Activated T-cell treated with anti-CD3 and anti-CD28 coated beads, Interleukin-2, amount 50 U/mL, for 4 hours (primary cell): ENCODE measurements at regions not wholly inside any gene's neighbourhood (a gene's known extent, or its start where the extent isn't known, plus 50 kb on each side); places are given as distances from the start of the nearest gene placed in this dataset.

ENCODE experiments used
- ATAC-seq, 2 donors: fragments of 200-7000 bp; cut with Tn5 transposase; one replicate each; pipeline ENCODE4 v1.10.0; 2021
- DNase-seq: peaks from one replicate; pipeline ENCODE4 v3.0.0-alpha.2; 2020
- H3K27me3 Mint-ChIP-seq: one replicate; pipeline ENCODE4 v1.8.0; 2021; ENCODE audit warnings: low read depth, mixed read lengths
- H3K36me3 Mint-ChIP-seq: one replicate; pipeline ENCODE4 v1.8.0; 2022; ENCODE audit warnings: mixed read lengths; ENCODE audit not compliant: insufficient read depth
- H3K4me1 Mint-ChIP-seq: one replicate; pipeline ENCODE4 v1.8.0; 2021; ENCODE audit warnings: low read depth, mixed read lengths
- H3K4me3 Mint-ChIP-seq: one replicate; pipeline ENCODE4 v1.8.0; 2021; ENCODE audit warnings: mild to moderate bottlenecking, moderate library complexity, mixed read lengths
- H3K9me3 Mint-ChIP-seq: one replicate; pipeline ENCODE4 v1.8.0; 2021; ENCODE audit warnings: mixed read lengths

- no peaks in the 10 kb centered on the region for H3K9me3 Mint-ChIP-seq
- H3K4me1 Mint-ChIP-seq: no peaks in the 10 kb centered on the region
- H3K4me3 Mint-ChIP-seq: no peak overlapping the region
- H3K36me3 Mint-ChIP-seq: no peaks in the 10 kb centered on the region
- no peaks in the 10 kb centered on the region for H3K27me3 Mint-ChIP-seq
- no peak for ATAC-seq
- DNase-seq: no peak
These were observed 239.0 kb upstream of the MID1 start for GRCh38 chrX:10859353-10859752.

- Mint-ChIP-seq H3K4me3 (no peak overlapping the region), H3K36me3 (no peaks in the 10 kb centered on the region), H3K9me3 (peaks cover 3% of the 10 kb centered on the region), H3K27me3 (no peaks in the 10 kb centered on the region), H3K4me1 (no peaks in the 10 kb centered on the region)
- no peak for ATAC-seq
- no peak for DNase-seq
These were observed 235.1 kb upstream of the HCCS start for GRCh38 chrX:10875995-10876394.

GRCh38 chrX:10882484-10882883 is 228.6 kb upstream of the HCCS start:
- Mint-ChIP-seq H3K9me3 (no peaks in the 10 kb centered on the region), H3K36me3 (no peaks in the 10 kb centered on the region), H3K4me1 (no peaks in the 10 kb centered on the region), H3K27me3 (no peaks in the 10 kb centered on the region), H3K4me3 (no peak overlapping the region)
- ATAC-seq (no peak), DNase-seq (no peak)

GRCh38 chrX:10884246-10884645 is 226.9 kb upstream of the HCCS start:
- no peak overlapping the region for H3K4me3 Mint-ChIP-seq
- H3K9me3 Mint-ChIP-seq: no peaks in the 10 kb centered on the region
- no peaks in the 10 kb centered on the region for H3K27me3 Mint-ChIP-seq
- DNase-seq: no peak
- H3K4me1 Mint-ChIP-seq: no peaks in the 10 kb centered on the region
- no peaks in the 10 kb centered on the region for H3K36me3 Mint-ChIP-seq
- ATAC-seq: no peak

- DNase-seq (no peak), ATAC-seq (no peak)
- H3K36me3 Mint-ChIP-seq: no peaks in the 10 kb centered on the region
- no peaks in the 10 kb centered on the region for H3K4me1 Mint-ChIP-seq
- no peaks in the 10 kb centered on the region for H3K27me3 Mint-ChIP-seq
- H3K4me3 Mint-ChIP-seq: no peak overlapping the region
- H3K9me3 Mint-ChIP-seq: no peaks in the 10 kb centered on the region
These were observed 218.4 kb upstream of the HCCS start for GRCh38 chrX:10892621-10893225.

GRCh38 chrX:10893366-10893765 is 217.8 kb upstream of the HCCS start:
- ATAC-seq: no peak
- Mint-ChIP-seq H3K4me1 (no peaks in the 10 kb centered on the region), H3K36me3 (no peaks in the 10 kb centered on the region)

GRCh38 chrX:10893976-10894375 is 217.2 kb upstream of the HCCS start:
- DNase-seq: no peak
- no peak for ATAC-seq
- Mint-ChIP-seq H3K9me3 (no peaks in the 10 kb centered on the region), H3K4me3 (no peak overlapping the region), H3K36me3 (no peaks in the 10 kb centered on the region), H3K4me1 (no peaks in the 10 kb centered on the region), H3K27me3 (no peaks in the 10 kb centered on the region)

More at GRCh38 chrX:10893366-10893765, 217.8 kb upstream of the HCCS start:
- no peak for DNase-seq
- Mint-ChIP-seq H3K9me3 (no peaks in the 10 kb centered on the region), H3K4me3 (no peak overlapping the region), H3K27me3 (no peaks in the 10 kb centered on the region)

GRCh38 chrX:10897768-10898167 is 213.4 kb upstream of the HCCS start:
- no peak for ATAC-seq
- H3K4me1 Mint-ChIP-seq: no peaks in the 10 kb centered on the region
- H3K4me3 Mint-ChIP-seq: no peak overlapping the region
- no peaks in the 10 kb centered on the region for H3K27me3 Mint-ChIP-seq
- DNase-seq: no peak
- no peaks in the 10 kb centered on the region for H3K36me3 Mint-ChIP-seq
- no peaks in the 10 kb centered on the region for H3K9me3 Mint-ChIP-seq

GRCh38 chrX:10900585-10901289 is 210.4 kb upstream of the HCCS start:
- Mint-ChIP-seq H3K4me1 (no peaks in the 10 kb centered on the region), H3K27me3 (no peaks in the 10 kb centered on the region), H3K9me3 (no peaks in the 10 kb centered on the region), H3K36me3 (no peaks in the 10 kb centered on the region), H3K4me3 (no peak overlapping the region)
- DNase-seq (no peak), ATAC-seq (no peak)

- DNase-seq: no peak
- no peaks in the 10 kb centered on the region for H3K36me3 Mint-ChIP-seq
- no peaks in the 10 kb centered on the region for H3K9me3 Mint-ChIP-seq
- no peak for ATAC-seq
- no peaks in the 10 kb centered on the region for H3K4me1 Mint-ChIP-seq
- no peaks in the 10 kb centered on the region for H3K27me3 Mint-ChIP-seq
- no peak overlapping the region for H3K4me3 Mint-ChIP-seq
These were observed 209.9 kb upstream of the HCCS start for GRCh38 chrX:10901290-10901633.

GRCh38 chrX:10902001-10902400 is 209.1 kb upstream of the HCCS start:
- Mint-ChIP-seq H3K9me3 (peaks cover 2% of the 10 kb centered on the region), H3K27me3 (no peaks in the 10 kb centered on the region), H3K36me3 (no peaks in the 10 kb centered on the region), H3K4me3 (no peak overlapping the region), H3K4me1 (no peaks in the 10 kb centered on the region)
- DNase-seq (no peak), ATAC-seq (no peak)

- ATAC-seq: no peak
- no peaks in the 10 kb centered on the region for H3K36me3 Mint-ChIP-seq
These were observed 207.6 kb upstream of the HCCS start for GRCh38 chrX:10903523-10903922.

GRCh38 chrX:10904220-10904619 is 206.9 kb upstream of the HCCS start:
- no peaks in the 10 kb centered on the region for H3K36me3 Mint-ChIP-seq
- DNase-seq (no peak), ATAC-seq (no peak)
- no peaks in the 10 kb centered on the region for H3K27me3 Mint-ChIP-seq
- peaks cover 5% of the 10 kb centered on the region for H3K9me3 Mint-ChIP-seq
- H3K4me1 Mint-ChIP-seq: no peaks in the 10 kb centered on the region
- H3K4me3 Mint-ChIP-seq: no peak overlapping the region

More at GRCh38 chrX:10903523-10903922, 207.6 kb upstream of the HCCS start:
- Mint-ChIP-seq H3K9me3 (peaks cover 5% of the 10 kb centered on the region), H3K4me3 (no peak overlapping the region), H3K27me3 (no peaks in the 10 kb centered on the region), H3K4me1 (no peaks in the 10 kb centered on the region)
- no peak for DNase-seq

- Mint-ChIP-seq H3K4me3 (no peak overlapping the region), H3K27me3 (no peaks in the 10 kb centered on the region), H3K4me1 (no peaks in the 10 kb centered on the region), H3K9me3 (peaks cover 5% of the 10 kb centered on the region), H3K36me3 (no peaks in the 10 kb centered on the region)
- no peak for DNase-seq
- ATAC-seq: no peak
These were observed 204.3 kb upstream of the HCCS start for GRCh38 chrX:10906866-10907265.

GRCh38 chrX:10922159-10922558 is 189.0 kb upstream of the HCCS start:
- H3K4me1 Mint-ChIP-seq: no peaks in the 10 kb centered on the region

More at GRCh38 chrX:10922159-10922558, 189.0 kb upstream of the HCCS start:
- Mint-ChIP-seq H3K27me3 (no peaks in the 10 kb centered on the region), H3K4me3 (no peak overlapping the region), H3K36me3 (no peaks in the 10 kb centered on the region), H3K9me3 (peaks cover 7% of the 10 kb centered on the region)
- no peak for DNase-seq
- ATAC-seq: no peak
